ENCODE measurements at regions not wholly inside any gene's neighbourhood (a gene's known extent, or its start where the extent isn't known, plus 50 kb on each side); places are given as distances from the start of the nearest gene placed in this dataset.
A peak's percentile ranks its signal among the peaks of the same experiment; 100 is the strongest.

DNA sequence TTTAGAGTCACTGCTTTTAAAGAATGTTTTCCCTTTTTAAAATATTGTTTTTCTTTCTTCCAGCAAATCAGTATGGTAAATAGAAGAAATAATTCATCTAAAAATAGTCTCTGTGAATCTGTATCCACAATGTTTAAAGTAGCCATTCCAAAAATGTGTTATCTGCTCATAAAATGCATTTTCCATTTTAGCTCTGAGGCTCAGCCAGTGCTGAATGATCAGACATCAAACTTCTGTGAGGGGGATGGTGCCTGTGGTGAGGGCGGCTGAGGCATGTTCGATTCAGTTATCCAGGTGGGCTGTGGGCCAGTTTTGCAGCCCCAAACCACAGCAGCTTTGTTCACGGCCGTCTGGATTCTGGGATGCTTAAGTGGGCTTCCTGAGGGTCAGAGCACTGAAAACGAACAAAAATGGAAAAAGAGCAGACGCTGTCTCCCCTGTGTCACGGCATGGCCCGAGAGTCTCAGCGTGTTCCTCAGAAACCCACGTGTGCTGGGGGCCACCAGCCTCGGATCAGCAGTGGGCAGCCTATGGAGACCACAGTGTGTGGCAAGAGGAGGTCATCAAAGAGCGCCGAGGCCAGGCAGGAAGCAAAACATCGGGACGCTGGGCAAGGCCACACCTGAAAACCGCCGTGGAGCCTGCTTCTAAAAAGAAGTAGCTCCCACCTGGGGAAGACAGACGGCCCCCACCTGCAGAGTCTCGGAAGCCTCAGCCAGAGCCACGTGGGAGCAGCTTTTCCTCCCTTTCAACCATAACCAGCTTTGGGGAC is 134.9 kb upstream of the THBS2 start:
- Histone ChIP-seq H3K4me1 (ENCODE audit: control insufficient read depth, insufficient read depth, low read length) (peaks cover 12% of the 10 kb centered on the region), H3K4me3 (ENCODE audit: low read length) (no peak overlapping the region), H3K27me3 (ENCODE audit: control insufficient read depth, insufficient read depth, low read length) (no peaks in the 10 kb centered on the region), H3K36me3 (ENCODE audit: control insufficient read depth, insufficient read depth, low read length) (no peaks in the 10 kb centered on the region), H3K27ac (ENCODE audit: low read length) (no peak overlapping the region), H3K9me3 (replicated peaks; ENCODE audit: control insufficient read depth, low read depth, low read length) (peaks cover 10% of the 10 kb centered on the region)
- WGBS (ENCODE audit: insufficient coverage): 55% methylated on average over 14 of the region's 20 CpGs
- peak; percentile 56 for DNase-seq

DNA sequence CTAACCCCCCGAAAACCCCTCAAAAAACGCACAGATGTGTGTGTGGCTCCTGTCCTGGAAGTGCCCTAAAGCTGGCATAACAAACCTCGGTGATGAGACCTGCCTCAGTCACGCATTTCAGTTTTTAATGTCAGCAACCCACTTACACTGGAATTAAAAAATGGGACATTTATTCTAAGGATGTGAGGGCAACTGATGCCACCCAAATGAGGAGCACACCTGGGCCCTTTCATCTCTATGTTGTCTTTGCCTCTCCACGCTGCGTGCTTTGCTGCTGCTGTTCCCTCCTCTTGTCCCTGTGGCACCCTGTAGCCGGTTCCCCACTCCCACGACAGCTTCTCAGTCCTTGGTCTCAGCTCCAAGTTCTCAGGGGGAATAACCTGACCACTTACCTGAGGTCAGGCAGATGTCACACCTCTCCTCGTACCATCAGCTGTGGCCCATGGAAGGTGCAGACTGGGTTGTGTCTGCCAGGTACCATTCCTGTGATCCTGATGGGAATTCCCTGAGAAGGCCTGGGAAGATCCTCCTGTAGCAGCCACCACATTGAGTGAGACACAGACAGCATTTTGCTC is 134.2 kb upstream of the THBS2 start:
- H3K4me1 ChIP-seq (ENCODE audit: control insufficient read depth, insufficient read depth, low read length): peaks cover 12% of the 10 kb centered on the region
- 86% methylated on average over 6 of the region's 9 CpGs for WGBS (ENCODE audit: insufficient coverage)
- H3K27ac ChIP-seq (ENCODE audit: low read length): no peak overlapping the region
- no peaks in the 10 kb centered on the region for H3K36me3 ChIP-seq (ENCODE audit: control insufficient read depth, insufficient read depth, low read length)
- H3K4me3 ChIP-seq (ENCODE audit: low read length): no peak overlapping the region
- H3K27me3 ChIP-seq (ENCODE audit: control insufficient read depth, insufficient read depth, low read length): no peaks in the 10 kb centered on the region
- no peak for DNase-seq
- peaks cover 10% of the 10 kb centered on the region for H3K9me3 ChIP-seq (replicated peaks; ENCODE audit: control insufficient read depth, low read depth, low read length)

DNA sequence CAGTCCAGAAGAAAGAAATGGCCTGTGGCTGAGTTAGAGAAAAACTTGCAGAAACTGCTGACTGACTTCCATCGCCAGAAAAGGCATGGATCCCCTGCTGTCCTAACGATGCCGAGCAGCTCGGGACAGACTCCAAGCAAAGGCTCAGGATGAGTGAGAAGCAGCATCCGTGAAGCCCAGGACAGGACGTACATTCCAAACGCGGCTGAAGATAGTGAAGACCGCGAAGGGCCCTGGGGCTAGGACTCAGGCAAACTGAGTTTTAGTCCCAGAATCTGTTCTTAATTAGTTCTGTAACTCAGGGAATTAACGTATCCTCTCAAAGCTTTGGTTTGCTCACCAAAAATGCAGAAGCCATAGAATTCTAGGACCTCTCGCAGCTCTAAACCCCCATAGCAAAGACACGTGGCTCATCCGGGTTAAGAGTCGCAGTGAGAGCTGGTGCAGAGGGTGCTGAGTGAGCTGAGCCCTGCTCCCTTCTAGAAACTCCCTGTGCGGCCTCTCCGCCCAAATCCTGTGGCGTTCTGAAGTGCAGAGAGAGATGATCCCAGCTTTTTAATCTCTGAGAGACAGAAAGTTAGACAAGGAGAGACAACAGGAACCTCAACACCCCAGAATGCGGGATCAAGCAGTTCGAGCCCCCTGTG is 132.9 kb upstream of the THBS2 start:
- WGBS (ENCODE audit: insufficient coverage): 35% methylated on average over 13 of the region's 20 CpGs
- peak; percentile 86 for DNase-seq
- H3K36me3 ChIP-seq (ENCODE audit: control insufficient read depth, insufficient read depth, low read length): no peaks in the 10 kb centered on the region

DNA sequence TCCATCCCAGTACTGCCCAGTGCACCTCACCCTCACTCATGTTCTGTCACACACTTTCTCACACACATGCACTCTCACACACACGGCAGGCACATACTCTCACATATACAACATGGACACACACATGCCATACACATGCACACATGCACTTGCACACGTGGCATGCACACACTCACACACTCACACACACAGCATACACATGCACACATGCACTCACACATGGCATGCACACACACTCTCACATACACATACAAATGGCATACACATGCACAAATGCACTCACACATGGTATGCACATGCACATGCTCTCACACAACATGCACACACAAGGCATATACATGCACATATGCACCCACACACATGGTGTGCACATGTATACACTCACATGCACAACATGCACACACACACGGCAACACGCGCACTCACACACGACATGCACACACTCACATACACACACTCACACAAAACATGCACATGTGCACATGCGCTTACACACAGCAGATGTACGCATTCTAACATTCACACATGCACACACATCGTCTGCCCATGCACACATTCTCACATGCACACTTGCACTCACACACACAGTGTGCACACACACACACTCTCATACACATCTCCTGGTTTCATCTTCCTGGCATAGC is 131.7 kb upstream of the THBS2 start:
- peaks cover 12% of the 10 kb centered on the region for H3K4me1 ChIP-seq (ENCODE audit: control insufficient read depth, insufficient read depth, low read length)
- WGBS (ENCODE audit: insufficient coverage): 96% methylated on average over 9 of the region's 9 CpGs

More for the DNA sequence above, 132.9 kb upstream of the THBS2 start:
- H3K27ac ChIP-seq (ENCODE audit: low read length): peak overlapping the region; percentile 42
- H3K4me3 ChIP-seq (ENCODE audit: low read length): no peak overlapping the region
- H3K4me1 ChIP-seq (ENCODE audit: control insufficient read depth, insufficient read depth, low read length): peaks cover 12% of the 10 kb centered on the region
- H3K9me3 ChIP-seq (replicated peaks; ENCODE audit: control insufficient read depth, low read depth, low read length): peaks cover 2% of the 10 kb centered on the region
- H3K27me3 ChIP-seq (ENCODE audit: control insufficient read depth, insufficient read depth, low read length): no peaks in the 10 kb centered on the region

DNA sequence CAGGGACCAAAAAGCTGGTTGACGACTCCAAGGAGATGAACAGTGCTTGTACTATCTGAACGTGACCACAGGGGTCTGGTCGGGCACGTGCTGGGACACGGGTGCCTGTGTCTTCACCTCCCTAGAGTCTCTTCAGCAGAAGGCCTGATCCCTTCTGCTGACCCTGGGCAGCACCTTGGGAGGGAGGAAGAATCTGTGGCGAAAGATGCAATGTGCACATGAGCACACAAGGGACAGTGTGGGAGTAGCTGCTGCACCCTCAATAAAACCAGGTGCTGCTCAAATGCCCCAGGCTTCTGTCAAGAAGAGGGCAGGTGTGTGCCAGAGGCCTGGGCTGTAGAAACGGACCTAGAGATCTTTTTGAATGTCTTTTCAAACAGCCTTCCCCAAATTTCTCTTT is 130.6 kb upstream of the THBS2 start:
- no peaks in the 10 kb centered on the region for H3K27me3 ChIP-seq (ENCODE audit: control insufficient read depth, insufficient read depth, low read length)
- DNase-seq: no peak
- H3K4me3 ChIP-seq (ENCODE audit: low read length): no peak overlapping the region
- H3K4me1 ChIP-seq (ENCODE audit: control insufficient read depth, insufficient read depth, low read length): peaks cover 16% of the 10 kb centered on the region
- 76% methylated on average over 7 of the region's 7 CpGs for WGBS (ENCODE audit: insufficient coverage)
- H3K27ac ChIP-seq (ENCODE audit: low read length): no peak overlapping the region
- no peaks in the 10 kb centered on the region for H3K9me3 ChIP-seq (replicated peaks; ENCODE audit: control insufficient read depth, low read depth, low read length)
- H3K36me3 ChIP-seq (ENCODE audit: control insufficient read depth, insufficient read depth, low read length): no peaks in the 10 kb centered on the region

More for the DNA sequence above, 131.7 kb upstream of the THBS2 start:
- H3K9me3 ChIP-seq (replicated peaks; ENCODE audit: control insufficient read depth, low read depth, low read length): peaks cover 2% of the 10 kb centered on the region
- H3K27me3 ChIP-seq (ENCODE audit: control insufficient read depth, insufficient read depth, low read length): no peaks in the 10 kb centered on the region
- H3K4me3 ChIP-seq (ENCODE audit: low read length): no peak overlapping the region
- DNase-seq: no peak
- no peaks in the 10 kb centered on the region for H3K36me3 ChIP-seq (ENCODE audit: control insufficient read depth, insufficient read depth, low read length)
- H3K27ac ChIP-seq (ENCODE audit: low read length): no peak overlapping the region

DNA sequence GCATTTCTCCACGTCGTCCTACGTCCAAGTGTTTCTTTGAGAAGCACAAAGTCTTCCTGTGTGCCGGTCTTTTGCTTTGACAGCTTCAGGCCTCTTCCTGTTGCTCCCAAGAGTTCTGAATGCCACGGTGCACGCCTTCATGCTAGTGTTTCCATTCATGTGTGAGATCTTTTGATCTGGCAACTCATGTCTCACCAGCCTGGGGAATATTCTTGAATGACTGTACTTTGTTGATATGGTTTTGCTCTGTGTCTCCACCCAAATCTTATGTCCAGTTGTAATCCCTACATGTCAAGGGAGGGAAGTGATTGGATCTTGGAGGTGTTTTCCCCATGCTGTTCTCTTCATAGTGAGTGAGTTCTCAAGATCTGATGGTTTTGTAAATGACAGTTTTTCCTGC is 129.6 kb upstream of the THBS2 start:
- no peak for DNase-seq
- Histone ChIP-seq H3K9me3 (replicated peaks; ENCODE audit: control insufficient read depth, low read depth, low read length) (no peaks in the 10 kb centered on the region), H3K27ac (ENCODE audit: low read length) (no peak overlapping the region), H3K36me3 (ENCODE audit: control insufficient read depth, insufficient read depth, low read length) (no peaks in the 10 kb centered on the region), H3K27me3 (ENCODE audit: control insufficient read depth, insufficient read depth, low read length) (no peaks in the 10 kb centered on the region), H3K4me3 (ENCODE audit: low read length) (no peak overlapping the region), H3K4me1 (ENCODE audit: control insufficient read depth, insufficient read depth, low read length) (peaks cover 16% of the 10 kb centered on the region)
- 79% methylated on average over 4 of the region's 6 CpGs for WGBS (ENCODE audit: insufficient coverage)

DNA sequence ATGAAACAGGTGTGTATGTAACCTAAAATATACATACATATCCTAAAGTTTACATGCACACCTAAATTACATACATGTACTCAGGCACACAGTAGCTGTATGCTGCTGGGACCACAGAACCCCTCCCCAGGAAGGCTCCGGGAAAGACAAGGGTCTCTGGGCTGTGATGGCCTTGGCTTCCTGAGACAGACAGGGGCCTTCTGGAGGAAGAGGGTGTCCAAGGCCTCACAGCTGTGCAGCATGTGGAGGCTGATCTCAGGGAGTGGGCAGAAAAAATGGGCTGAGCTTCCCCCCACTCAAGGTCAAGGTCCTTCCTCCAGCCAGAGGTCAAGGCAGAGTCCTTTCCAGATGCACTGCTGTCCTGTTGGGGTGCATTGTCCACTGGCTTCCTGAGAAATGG is 129.1 kb upstream of the THBS2 start:
- Histone ChIP-seq H3K4me1 (ENCODE audit: control insufficient read depth, insufficient read depth, low read length) (peaks cover 13% of the 10 kb centered on the region), H3K36me3 (ENCODE audit: control insufficient read depth, insufficient read depth, low read length) (no peaks in the 10 kb centered on the region)
- no CpG with 5 or more reads among the region's 1 CpG for WGBS (ENCODE audit: insufficient coverage)

GRCh38 chr6:169381988-169382387 is 128.3 kb upstream of the THBS2 start:
- WGBS (ENCODE audit: insufficient coverage): 100% methylated on average over 1 of the region's 6 CpGs
- Histone ChIP-seq H3K4me3 (ENCODE audit: low read length) (no peak overlapping the region), H3K36me3 (ENCODE audit: control insufficient read depth, insufficient read depth, low read length) (no peaks in the 10 kb centered on the region), H3K4me1 (ENCODE audit: control insufficient read depth, insufficient read depth, low read length) (peaks cover 13% of the 10 kb centered on the region), H3K9me3 (replicated peaks; ENCODE audit: control insufficient read depth, low read depth, low read length) (no peaks in the 10 kb centered on the region), H3K27me3 (ENCODE audit: control insufficient read depth, insufficient read depth, low read length) (no peaks in the 10 kb centered on the region), H3K27ac (ENCODE audit: low read length) (no peak overlapping the region)
- no peak for DNase-seq

More for the DNA sequence above, 129.1 kb upstream of the THBS2 start:
- no peak for DNase-seq
- Histone ChIP-seq H3K27ac (ENCODE audit: low read length) (no peak overlapping the region), H3K4me3 (ENCODE audit: low read length) (no peak overlapping the region), H3K9me3 (replicated peaks; ENCODE audit: control insufficient read depth, low read depth, low read length) (no peaks in the 10 kb centered on the region), H3K27me3 (ENCODE audit: control insufficient read depth, insufficient read depth, low read length) (no peaks in the 10 kb centered on the region)

GRCh38 chr6:169380493-169380892 is 126.8 kb upstream of the THBS2 start:
- Histone ChIP-seq H3K36me3 (ENCODE audit: control insufficient read depth, insufficient read depth, low read length) (no peaks in the 10 kb centered on the region), H3K4me3 (ENCODE audit: low read length) (no peak overlapping the region), H3K9me3 (replicated peaks; ENCODE audit: control insufficient read depth, low read depth, low read length) (no peaks in the 10 kb centered on the region), H3K27ac (ENCODE audit: low read length) (no peak overlapping the region), H3K4me1 (ENCODE audit: control insufficient read depth, insufficient read depth, low read length) (peaks cover 4% of the 10 kb centered on the region), H3K27me3 (ENCODE audit: control insufficient read depth, insufficient read depth, low read length) (no peaks in the 10 kb centered on the region)
- 43% methylated on average over 8 of the region's 8 CpGs for WGBS (ENCODE audit: insufficient coverage)
- no peak for DNase-seq

GRCh38 chr6:169379495-169380070 is 125.9 kb upstream of the THBS2 start:
- Histone ChIP-seq H3K9me3 (replicated peaks; ENCODE audit: control insufficient read depth, low read depth, low read length) (no peaks in the 10 kb centered on the region), H3K27me3 (ENCODE audit: control insufficient read depth, insufficient read depth, low read length) (no peaks in the 10 kb centered on the region), H3K36me3 (ENCODE audit: control insufficient read depth, insufficient read depth, low read length) (no peaks in the 10 kb centered on the region), H3K27ac (ENCODE audit: low read length) (no peak overlapping the region), H3K4me1 (ENCODE audit: control insufficient read depth, insufficient read depth, low read length) (peaks cover 4% of the 10 kb centered on the region), H3K4me3 (ENCODE audit: low read length) (no peak overlapping the region)
- 51% methylated on average over 17 of the region's 18 CpGs for WGBS (ENCODE audit: insufficient coverage)
- peak; percentile 45 for DNase-seq

Measured in muscle of leg (tissue), 3 donors.